Endodermal cell (in vitro differentiated cells): ENCODE measurements at regions not wholly inside any gene's neighbourhood (a gene's known extent, or its start where the extent isn't known, plus 50 kb on each side); places are given as distances from the start of the nearest gene placed in this dataset.

ENCODE experiments used
- DNase-seq: peaks from one replicate; pipeline ENCODE4 v3.0.0-alpha.2; 2017
- H3K27ac ChIP-seq: 2 replicates; pipeline ENCODE4 v1.5.1; 2013; ENCODE audit warnings: mild to moderate bottlenecking, low read depth, low read length, moderate library complexity
- H3K27me3 ChIP-seq: 2 replicates; pipeline ENCODE4 v1.6.1; 2013; ENCODE audit warnings: mild to moderate bottlenecking, low read length, moderate library complexity; ENCODE audit not compliant: insufficient read depth, control insufficient read depth, poor library complexity, severe bottlenecking
- H3K36me3 ChIP-seq: 2 replicates; pipeline ENCODE4 v1.7.0; 2013; ENCODE audit warnings: mild to moderate bottlenecking, low read length, moderate library complexity; ENCODE audit not compliant: control insufficient read depth, insufficient read depth
- H3K4me1 ChIP-seq: one replicate; pipeline ENCODE4 v1.7.0; 2013; ENCODE audit warnings: low read length; ENCODE audit not compliant: control insufficient read depth, insufficient read depth
- H3K4me3 ChIP-seq: 2 replicates; pipeline ENCODE4 v1.5.1; 2013; ENCODE audit warnings: mild to moderate bottlenecking, low read length, moderate library complexity
- H3K9ac ChIP-seq: 2 replicates; pipeline ENCODE4 v1.6.1; 2013; ENCODE audit warnings: mild to moderate bottlenecking, low read length, moderate library complexity; ENCODE audit not compliant: poor library complexity, severe bottlenecking; ENCODE audit errors: extremely low read depth
- H3K9me3 ChIP-seq: 2 replicates; pipeline ENCODE4 v1.6.1; 2013; ENCODE audit warnings: mild to moderate bottlenecking, low read length, moderate library complexity; ENCODE audit not compliant: control insufficient read depth
- H3K27ac Mint-ChIP-seq: 2 replicates; pipeline ENCODE4 v1.8.0; 2020; ENCODE audit warnings: mixed read lengths
- H3K27me3 Mint-ChIP-seq: 2 replicates; pipeline ENCODE4 v1.8.0; 2021; ENCODE audit warnings: mild to moderate bottlenecking, mixed read lengths; ENCODE audit not compliant: insufficient read depth
- H3K36me3 Mint-ChIP-seq: 2 replicates; pipeline ENCODE4 v1.8.0; 2020; ENCODE audit warnings: low read depth, mixed read lengths
- H3K4me1 Mint-ChIP-seq: 2 replicates; pipeline ENCODE4 v1.8.0; 2020; ENCODE audit warnings: mixed read lengths
- H3K4me3 Mint-ChIP-seq: 2 replicates; pipeline ENCODE4 v1.8.0; 2020; ENCODE audit warnings: mild to moderate bottlenecking, moderate library complexity, mixed read lengths
- H3K9me3 Mint-ChIP-seq: 2 replicates; pipeline ENCODE4 v1.8.0; 2020; ENCODE audit warnings: mild to moderate bottlenecking, mixed read lengths
- CTCF ChIP-seq: fragments of 200-600 bp; sonication (generic); conservative IDR thresholded peaks from 2 replicates; pipeline ENCODE4 v1.5.0; 2021; ENCODE audit warnings: antibody characterized with exemption, mild to moderate bottlenecking
- WGBS, 2 experiments: methylation state at CpG; one replicate each; pipeline versions ENCODE4 v1.1.5 to v1.1.7; 2013; ENCODE audit warnings: missing lambda C conversion rate in 2 of 2, mixed read lengths in 1 of 2; ENCODE audit not compliant: insufficient coverage in 1 of 2, insufficient read length in 1 of 2; 5-methylcytosine and 5-hydroxymethylcytosine counted together

DNA sequence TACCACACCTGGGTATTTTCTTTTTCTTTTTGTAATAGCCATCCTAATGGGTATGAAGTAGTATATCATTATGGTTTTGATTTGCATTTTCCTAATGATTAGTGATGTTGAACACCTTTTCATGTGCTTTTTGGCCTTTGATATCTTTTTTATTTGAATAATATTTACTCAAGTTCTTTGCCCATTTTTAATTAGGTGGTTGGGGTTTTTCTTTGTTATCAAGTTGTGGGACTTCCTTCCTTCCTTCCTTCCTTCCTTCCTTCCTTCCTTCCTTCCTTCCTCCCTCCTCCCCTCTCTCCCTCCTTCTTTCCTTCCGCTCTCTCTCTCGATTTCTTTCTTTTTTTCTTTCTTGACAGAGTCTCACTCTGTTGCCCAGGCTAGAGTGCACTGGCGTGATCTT, 75.0 kb upstream of the PDGFD start:
- H3K9me3 Mint-ChIP-seq, result no peaks in the 10 kb centered on the region
- H3K4me1 Mint-ChIP-seq, result peaks cover 6% of the 10 kb centered on the region
- no peak for TF ChIP-seq CTCF
- no peaks in the 10 kb centered on the region for H3K27me3 Mint-ChIP-seq
- H3K4me3 ChIP-seq, result no peak overlapping the region
- no peaks in the 10 kb centered on the region for H3K27me3 ChIP-seq
- 77 to 100% methylated on average over 3 of the region's 3 CpGs for WGBS, 2 experiments
- no peak overlapping the region for H3K9ac ChIP-seq
- no peak overlapping the region for H3K27ac Mint-ChIP-seq
- H3K4me3 Mint-ChIP-seq, result no peak overlapping the region
- no peaks in the 10 kb centered on the region for H3K36me3 Mint-ChIP-seq
- H3K27ac ChIP-seq, result no peak overlapping the region
- no peaks in the 10 kb centered on the region for H3K36me3 ChIP-seq
- DNase-seq, result no peak
- no peaks in the 10 kb centered on the region for H3K9me3 ChIP-seq
- no peaks in the 10 kb centered on the region for H3K4me1 ChIP-seq

DNA sequence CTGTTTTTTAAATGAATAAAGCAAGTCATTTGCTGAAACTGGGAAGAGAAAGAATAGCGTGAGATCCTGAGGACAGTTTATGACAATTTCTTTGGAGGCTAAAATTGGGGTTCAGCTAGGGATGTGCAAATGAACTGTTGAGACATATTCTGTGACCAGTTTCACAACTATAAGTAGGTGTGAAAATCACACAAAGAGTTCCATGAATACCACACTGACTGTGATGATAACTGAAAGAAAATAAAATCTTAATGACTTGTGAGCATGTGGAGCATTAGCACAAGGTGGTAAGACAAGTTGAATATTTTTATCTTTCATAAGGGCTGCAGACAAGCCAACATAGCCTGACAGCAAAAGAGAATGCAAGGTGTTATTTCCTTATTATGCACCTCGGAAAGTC, 61.1 kb upstream of the PDGFD start:
- Mint-ChIP-seq H3K4me1 (no peaks in the 10 kb centered on the region), H3K27me3 (no peaks in the 10 kb centered on the region), H3K9me3 (peaks cover 4% of the 10 kb centered on the region), H3K36me3 (no peaks in the 10 kb centered on the region), H3K4me3 (no peak overlapping the region), H3K27ac (no peak overlapping the region)
- Histone ChIP-seq H3K36me3 (no peaks in the 10 kb centered on the region), H3K9ac (no peak overlapping the region), H3K27ac (no peak overlapping the region), H3K4me1 (no peaks in the 10 kb centered on the region), H3K4me3 (no peak overlapping the region), H3K9me3 (no peaks in the 10 kb centered on the region), H3K27me3 (no peaks in the 10 kb centered on the region)
- 86 to 90% methylated on average over 2 of the region's 2 CpGs for WGBS, 2 experiments
- TF ChIP-seq CTCF, result no peak
- no peak for DNase-seq

DNA sequence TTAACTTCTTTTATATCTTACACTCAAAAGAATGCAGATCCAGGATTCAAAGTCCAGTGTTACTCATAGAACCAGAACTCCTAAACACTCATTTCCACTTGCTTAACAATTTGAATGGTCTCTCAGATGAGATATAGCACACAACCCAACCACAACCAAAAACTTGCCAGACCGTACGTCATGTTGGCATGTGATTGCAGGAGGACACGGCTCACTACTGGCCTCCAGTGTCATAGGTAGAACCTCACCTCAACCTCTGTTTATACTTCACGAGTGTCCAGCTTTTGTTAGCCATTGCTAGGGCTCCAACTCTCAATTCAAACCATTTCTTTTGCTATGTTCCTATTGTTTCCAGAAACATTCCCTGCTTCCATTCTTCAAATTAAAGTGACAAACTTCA, 58.5 kb upstream of the PDGFD start:
- Histone ChIP-seq H3K9me3 (no peaks in the 10 kb centered on the region), H3K36me3 (no peaks in the 10 kb centered on the region), H3K27me3 (no peaks in the 10 kb centered on the region), H3K4me1 (no peaks in the 10 kb centered on the region), H3K9ac (no peak overlapping the region), H3K27ac (no peak overlapping the region), H3K4me3 (no peak overlapping the region)
- no peak for DNase-seq
- no peak for TF ChIP-seq CTCF
- Mint-ChIP-seq H3K9me3 (peaks cover 4% of the 10 kb centered on the region), H3K27ac (no peak overlapping the region), H3K36me3 (no peaks in the 10 kb centered on the region), H3K4me1 (no peaks in the 10 kb centered on the region), H3K27me3 (no peaks in the 10 kb centered on the region), H3K4me3 (no peak overlapping the region)
- WGBS, 2 experiments, result 92 to 97% methylated on average over 4 of the region's 4 CpGs
